Nephron (organoid): ENCODE measurements at regions not wholly inside any gene's neighbourhood (a gene's known extent, or its start where the extent isn't known, plus 50 kb on each side); places are given as distances from the start of the nearest gene placed in this dataset.
"Not testable (repeated sequence)": the region's sequence is repeated elsewhere in the genome, so short reads cannot be mapped to it uniquely, and the experiment has no call there.

ENCODE experiments used
- H3K27ac Mint-ChIP-seq, 3 experiments: 2 replicates each; pipeline ENCODE4 v1.8.0; 2020; ENCODE audit warnings: mixed read lengths in 3 of 3, mild to moderate bottlenecking in 2 of 3, moderate library complexity in 1 of 3
- H3K27me3 Mint-ChIP-seq: 2 replicates; pipeline ENCODE4 v1.8.0; 2021; ENCODE audit warnings: low read depth, mild to moderate bottlenecking, moderate library complexity, mixed read lengths
- H3K36me3 Mint-ChIP-seq: 2 replicates; pipeline ENCODE4 v1.8.0; 2020; ENCODE audit warnings: low read depth, mixed read lengths
- H3K4me1 Mint-ChIP-seq: 2 replicates; pipeline ENCODE4 v1.8.0; 2020; ENCODE audit warnings: mixed read lengths
- H3K4me3 Mint-ChIP-seq, 3 experiments: 2 replicates each; pipeline ENCODE4 v1.8.0; 2020; ENCODE audit warnings: mild to moderate bottlenecking in 3 of 3, mixed read lengths in 3 of 3, moderate library complexity in 2 of 3
- H3K9me3 Mint-ChIP-seq: 2 replicates; pipeline ENCODE4 v1.8.0; 2020; ENCODE audit warnings: mixed read lengths
- CTCF ChIP-seq, 3 experiments: fragments of 200-600 bp; sonication (generic); IDR thresholded peaks; one replicate each; pipeline ENCODE4 v1.5.0; 2021; ENCODE audit warnings: antibody characterized with exemption in 3 of 3; ENCODE audit not compliant: unreplicated experiment in 3 of 3

GRCh38 chr5:90093751-90094485 is 315.6 kb downstream of the CETN3 start:
- H3K9me3 Mint-ChIP-seq = peaks cover 12% of the 10 kb centered on the region

GRCh38 chr5:90092734-90093133 is 316.8 kb downstream of the CETN3 start:
- no peak overlapping the region for H3K4me3 Mint-ChIP-seq
- peak overlapping the region in 1 of 3 experiments; percentile 53 for H3K27ac Mint-ChIP-seq
- H3K27me3 Mint-ChIP-seq = no peaks in the 10 kb centered on the region
- H3K36me3 Mint-ChIP-seq = no peaks in the 10 kb centered on the region
- TF ChIP-seq CTCF (IDR thresholded peaks at IDR 0.05; ENCODE audit: unreplicated experiment in 3 of 3) = no peak
- H3K4me1 Mint-ChIP-seq = peaks cover 12% of the 10 kb centered on the region
- H3K9me3 Mint-ChIP-seq = peaks cover 21% of the 10 kb centered on the region

More at GRCh38 chr5:90093751-90094485, 315.6 kb downstream of the CETN3 start:
- peak overlapping the region in 1 of 3 experiments; percentile 66 for H3K27ac Mint-ChIP-seq
- peaks cover 12% of the 10 kb centered on the region for H3K4me1 Mint-ChIP-seq
- TF ChIP-seq CTCF (IDR thresholded peaks at IDR 0.05; ENCODE audit: unreplicated experiment in 3 of 3) = no peak
- no peak overlapping the region for H3K4me3 Mint-ChIP-seq
- H3K36me3 Mint-ChIP-seq = no peaks in the 10 kb centered on the region
- H3K27me3 Mint-ChIP-seq = no peaks in the 10 kb centered on the region

- Mint-ChIP-seq H3K27me3 (peaks cover 4% of the 10 kb centered on the region), H3K27ac (no peak overlapping the region), H3K4me1 (no peaks in the 10 kb centered on the region), H3K36me3 (peaks cover 6% of the 10 kb centered on the region), H3K9me3 (peaks cover 49% of the 10 kb centered on the region), H3K4me3 (no peak overlapping the region)
- no peak for TF ChIP-seq CTCF (IDR thresholded peaks at IDR 0.05; ENCODE audit: unreplicated experiment in 3 of 3)
These were observed 325.2 kb downstream of the CETN3 start for GRCh38 chr5:90084342-90084741.

- H3K36me3 Mint-ChIP-seq, H3K4me1 Mint-ChIP-seq, H3K27me3 Mint-ChIP-seq: not testable (repeated sequence)
- Mint-ChIP-seq H3K4me3 (peak overlapping the region; percentile 4 to 74 (median 71)), H3K9me3 (peaks cover 10% of the 10 kb centered on the region), H3K27ac (peak overlapping the region; percentile 14 to 74 (median 24))
These were observed 336.5 kb downstream of the CETN3 start for GRCh38 chr5:90073026-90073570.

- no peak overlapping the region for H3K4me3 Mint-ChIP-seq
- peaks cover 3% of the 10 kb centered on the region for H3K36me3 Mint-ChIP-seq
- H3K4me1 Mint-ChIP-seq = peaks cover 5% of the 10 kb centered on the region
- H3K27ac Mint-ChIP-seq = no peak overlapping the region
- H3K27me3 Mint-ChIP-seq = no peaks in the 10 kb centered on the region
- peaks cover 13% of the 10 kb centered on the region for H3K9me3 Mint-ChIP-seq
- TF ChIP-seq CTCF (IDR thresholded peaks at IDR 0.05; ENCODE audit: unreplicated experiment in 3 of 3) = no peak
These were observed 337.9 kb downstream of the CETN3 start for GRCh38 chr5:90071656-90072055.

GRCh38 chr5:90071066-90071465 is 338.5 kb downstream of the CETN3 start:
- H3K4me1 Mint-ChIP-seq = peaks cover 5% of the 10 kb centered on the region
- H3K27me3 Mint-ChIP-seq = no peaks in the 10 kb centered on the region
- no peak overlapping the region for H3K27ac Mint-ChIP-seq
- H3K9me3 Mint-ChIP-seq = peaks cover 15% of the 10 kb centered on the region
- peaks cover 3% of the 10 kb centered on the region for H3K36me3 Mint-ChIP-seq
- no peak for TF ChIP-seq CTCF (IDR thresholded peaks at IDR 0.05; ENCODE audit: unreplicated experiment in 3 of 3)
- H3K4me3 Mint-ChIP-seq = no peak overlapping the region
